GM12872 (cell line): ENCODE measurements at regions not wholly inside any gene's neighbourhood (a gene's known extent, or its start where the extent isn't known, plus 50 kb on each side); places are given as distances from the start of the nearest gene placed in this dataset.

Source experiments
- CTCF ChIP-seq: IDR thresholded peaks from 3 replicates; pipeline ENCODE4 v1.5.1; 2011; ENCODE audit warnings: low read depth, mild to moderate bottlenecking, low read length, moderate library complexity; ENCODE audit not compliant: insufficient read depth

DNA sequence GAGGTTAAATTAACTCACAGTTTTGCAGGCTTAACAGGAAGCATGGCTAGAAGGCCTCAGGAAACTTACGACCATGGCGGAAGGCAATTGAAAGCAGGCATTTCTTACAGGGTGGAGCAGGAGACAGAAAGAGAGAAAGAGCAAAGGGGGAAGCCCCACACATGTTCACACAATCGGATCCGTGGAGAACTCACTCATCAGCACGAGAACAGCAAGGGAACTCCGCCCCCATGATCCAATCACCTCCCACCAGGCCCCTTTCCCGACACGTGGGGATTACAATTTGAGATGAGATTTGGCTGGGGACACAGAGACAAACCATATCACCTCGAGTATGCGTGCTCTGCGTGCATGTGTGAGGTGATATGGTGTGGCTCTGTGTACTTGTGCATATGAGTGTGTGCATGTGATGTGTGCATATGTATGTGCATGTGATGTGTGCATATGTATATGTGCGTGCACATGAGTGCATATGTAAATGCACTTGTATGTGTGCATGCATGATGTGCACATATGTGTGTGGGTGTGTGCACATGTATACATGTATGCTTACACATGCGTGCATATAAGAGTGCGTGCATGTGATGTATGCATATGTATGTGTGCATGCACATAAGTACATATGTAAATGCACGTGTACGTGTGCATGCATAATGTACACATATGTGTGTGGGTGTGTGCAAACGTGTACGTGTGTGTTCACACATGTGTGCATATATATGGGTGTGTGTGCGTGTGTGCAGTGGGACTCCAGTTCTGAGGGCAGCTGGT is 108.7 kb upstream of the HDAC4 start:
- TF ChIP-seq CTCF, result no peak

DNA sequence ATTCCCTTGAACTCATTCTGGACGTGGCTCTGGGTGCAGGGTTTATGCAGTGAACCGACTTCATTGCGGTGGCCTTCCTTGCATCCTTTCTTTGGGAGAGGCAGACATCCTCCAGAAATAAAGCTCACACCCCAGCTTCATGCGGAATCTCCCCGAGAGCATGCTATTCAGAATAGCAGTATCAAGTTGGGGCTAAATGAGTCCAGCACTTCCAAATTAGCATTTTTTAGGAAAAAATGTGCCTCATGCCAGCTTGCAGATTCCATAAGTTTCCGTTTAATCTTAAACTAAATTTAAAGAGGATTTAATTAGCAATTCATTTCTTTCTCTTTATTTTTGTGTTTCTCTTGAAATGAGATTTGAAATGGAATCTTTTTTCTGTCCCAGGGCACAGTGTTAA is 107.4 kb upstream of the HDAC4 start:
- no peak for TF ChIP-seq CTCF

DNA sequence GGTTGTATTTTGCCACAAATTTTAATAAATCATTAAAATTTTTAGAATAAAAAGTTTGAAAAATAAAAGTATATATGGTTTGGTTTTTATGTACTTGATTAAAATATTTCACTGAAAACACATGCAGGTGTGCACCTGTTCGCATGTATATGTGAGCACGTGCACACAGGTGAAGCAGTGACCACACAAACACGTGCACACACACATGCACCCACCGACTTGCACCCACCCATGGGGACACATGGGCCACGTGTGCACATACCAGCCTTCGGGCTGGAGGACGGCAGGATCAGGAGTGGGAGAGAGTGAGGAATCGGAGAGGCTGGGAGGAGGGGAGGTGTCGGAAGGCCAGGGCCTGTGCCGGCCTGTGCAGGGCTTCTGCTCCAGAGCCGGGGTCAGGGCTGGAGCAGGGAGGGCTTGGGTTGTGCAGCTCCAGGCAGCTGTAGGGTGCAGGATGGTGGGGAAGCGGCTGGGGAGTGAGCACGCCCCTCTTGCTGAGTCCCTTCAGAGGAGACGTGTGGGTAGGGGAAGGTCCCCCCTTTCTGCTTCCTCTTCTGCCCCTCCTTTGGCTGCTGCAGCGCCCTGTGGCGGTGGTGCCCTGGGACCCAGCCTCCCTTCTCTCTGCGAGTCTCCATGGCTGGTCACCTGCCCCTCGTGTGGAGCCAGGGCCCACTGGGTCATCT is 106.9 kb upstream of the HDAC4 start:
- no peak for TF ChIP-seq CTCF

DNA sequence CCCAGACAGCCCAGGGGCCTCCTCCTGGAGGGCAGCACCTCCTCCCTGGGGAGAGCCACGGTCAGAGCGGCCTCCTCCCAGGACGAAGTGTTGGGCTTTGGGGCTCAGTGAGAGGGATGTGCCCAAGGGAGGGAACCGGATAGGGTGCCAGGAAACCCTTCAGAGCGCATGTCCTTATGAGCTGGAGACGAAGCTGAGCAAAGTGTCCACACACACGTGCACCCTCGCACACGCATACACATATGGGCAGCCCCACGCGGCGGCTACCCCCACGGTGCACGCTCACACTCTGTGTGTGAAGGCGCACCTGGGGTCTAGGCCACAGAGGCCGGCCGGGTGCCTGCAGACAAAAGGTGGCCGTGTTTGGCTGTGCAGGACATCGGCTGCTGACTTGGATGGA is 106.1 kb upstream of the HDAC4 start:
- TF ChIP-seq CTCF, result no peak

DNA sequence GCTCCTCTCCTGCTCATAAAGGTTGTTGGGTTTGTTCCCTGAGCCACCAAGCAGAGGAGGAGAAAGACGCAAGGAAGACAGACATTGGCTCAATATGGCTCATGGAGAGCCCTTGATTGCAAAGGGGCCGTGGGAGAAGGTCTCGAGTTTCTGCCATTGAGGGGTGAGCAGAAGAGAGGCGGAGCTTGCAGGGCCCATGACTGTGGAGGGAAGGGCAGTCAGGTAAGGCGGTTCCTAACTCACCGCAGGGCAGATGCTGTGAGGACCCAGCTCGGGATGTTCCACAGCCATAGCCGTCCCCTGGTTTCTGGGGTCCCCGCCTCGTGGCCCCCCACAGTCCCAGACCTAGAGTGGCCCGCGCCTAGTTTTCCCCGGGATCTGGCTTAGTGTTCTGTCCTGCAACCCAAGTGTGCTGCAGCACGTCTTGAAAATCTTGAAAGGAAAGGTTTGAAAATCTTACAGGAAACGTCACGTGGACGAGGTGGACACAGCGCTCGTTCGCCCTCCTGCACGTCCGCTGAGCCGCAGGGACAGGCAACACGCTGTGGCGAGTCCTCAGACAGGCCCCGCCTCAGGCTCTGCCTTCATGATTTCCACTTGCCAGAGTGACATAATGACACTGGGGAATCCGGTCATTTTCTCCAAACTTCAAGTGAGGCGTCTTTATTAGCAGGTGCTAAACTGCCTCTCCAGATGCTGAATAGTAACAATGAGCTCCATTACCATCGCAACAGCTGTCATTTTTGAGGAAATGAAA is 105.5 kb upstream of the HDAC4 start:
- TF ChIP-seq CTCF, result no peak

GRCh38 chr2:239504643-239505235 is 103.9 kb upstream of the HDAC4 start:
- TF ChIP-seq CTCF, result no peak

DNA sequence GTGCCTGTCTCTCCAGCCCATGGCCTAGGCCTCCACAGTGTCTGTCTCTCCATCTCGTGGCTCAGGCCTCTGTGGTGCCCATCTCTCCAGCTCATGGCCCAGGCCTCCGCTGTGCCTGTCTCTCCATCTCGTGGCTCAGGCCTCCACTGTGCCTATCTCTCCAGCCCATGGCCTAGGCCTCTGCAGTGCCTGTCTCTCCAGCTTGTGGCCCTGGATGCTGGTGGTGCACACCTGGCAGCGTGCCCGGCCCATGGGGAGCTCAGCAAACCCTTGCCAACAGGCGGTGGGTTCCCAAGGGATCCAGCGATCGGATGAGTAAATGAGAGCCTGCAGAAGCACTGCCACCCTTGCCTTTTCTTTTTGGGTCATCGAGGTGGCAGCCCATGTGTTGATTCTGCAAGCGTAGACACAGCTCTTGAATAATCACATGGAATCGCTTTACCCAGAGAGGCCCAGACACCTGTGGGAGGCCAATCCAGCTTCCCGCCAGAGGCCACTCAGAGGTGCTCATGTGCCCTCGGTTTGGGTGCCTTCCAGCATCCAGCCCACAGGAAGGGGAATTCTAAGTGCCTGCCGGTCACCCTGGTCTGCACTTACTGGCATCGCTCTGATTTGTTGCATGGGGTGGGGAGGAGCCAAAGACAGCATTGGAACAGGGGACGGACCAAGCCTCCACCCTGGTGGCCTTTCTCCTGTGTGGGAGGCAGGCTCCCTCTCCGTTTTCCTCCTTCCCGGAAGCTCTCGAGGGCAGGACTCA is 101.8 kb upstream of the HDAC4 start:
- no peak for TF ChIP-seq CTCF
